HFF-Myc (cell line): ENCODE measurements at regions not wholly inside any gene's neighbourhood (a gene's known extent, or its start where the extent isn't known, plus 50 kb on each side); places are given as distances from the start of the nearest gene placed in this dataset.

Source experiments
- DNase-seq: peaks from one replicate; pipeline ENCODE4 v3.0.0-alpha.2; 2011; ENCODE audit warnings: low read depth; ENCODE audit errors: extremely low read depth
- H3K4me3 ChIP-seq: replicated peaks from 2 replicates; pipeline ENCODE4 v1.5.1; 2011; ENCODE audit warnings: low read depth, mild to moderate bottlenecking, control low read depth, low read length
- CTCF ChIP-seq: IDR thresholded peaks from 2 replicates; pipeline ENCODE4 v1.5.1; 2012; ENCODE audit warnings: mild to moderate bottlenecking, low read depth, low read length, control low read depth; ENCODE audit errors: missing control alignments

GRCh38 chr3:117168896-117169295 lies 459.3 kb downstream of the TUSC7 start:
- DNase-seq, result no peak
- no peak for TF ChIP-seq CTCF
- no peak overlapping the region for H3K4me3 ChIP-seq

- TF ChIP-seq CTCF, result no peak
- no peak overlapping the region for H3K4me3 ChIP-seq
- DNase-seq, result no peak
These were observed 460.5 kb downstream of the TUSC7 start for GRCh38 chr3:117170094-117170493.

- H3K4me3 ChIP-seq, result no peak overlapping the region
- TF ChIP-seq CTCF, result no peak
- no peak for DNase-seq
These were observed 461.5 kb downstream of the TUSC7 start for GRCh38 chr3:117171124-117171523.

GRCh38 chr3:117172426-117172825 lies 462.8 kb downstream of the TUSC7 start:
- no peak overlapping the region for H3K4me3 ChIP-seq
- DNase-seq, result no peak
- no peak for TF ChIP-seq CTCF

- H3K4me3 ChIP-seq, result no peak overlapping the region
- DNase-seq, result no peak
- no peak for TF ChIP-seq CTCF
These were observed 471.6 kb downstream of the TUSC7 start for GRCh38 chr3:117181222-117181621.

- TF ChIP-seq CTCF, result no peak
- no peak overlapping the region for H3K4me3 ChIP-seq
- no peak for DNase-seq
These were observed 475.0 kb downstream of the TUSC7 start for GRCh38 chr3:117184574-117184973.

GRCh38 chr3:117191245-117191644 lies 481.7 kb downstream of the TUSC7 start:
- TF ChIP-seq CTCF, result no peak
- DNase-seq, result no peak
- no peak overlapping the region for H3K4me3 ChIP-seq
